Neural cell (in vitro differentiated cells): ENCODE measurements at regions not wholly inside any gene's neighbourhood (a gene's known extent, or its start where the extent isn't known, plus 50 kb on each side); places are given as distances from the start of the nearest gene placed in this dataset.

Source experiments
- EP300 ChIP-seq: fragments of 450-650 bp; conservative IDR thresholded peaks from 2 replicates; pipeline ENCODE4 v1.6.1; 2014; ENCODE audit warnings: antibody characterized with exemption, mild to moderate bottlenecking, moderate library complexity; ENCODE audit not compliant: poor library complexity, severe bottlenecking
- EZH2 ChIP-seq: fragments of 200-600, 300-800 bp; shearing (Covaris generic), sonication (generic); IDR thresholded peaks from 2 replicates; pipeline ENCODE4 v1.6.1; 2014; ENCODE audit warnings: antibody characterized with exemption, low read length, borderline replicate concordance, mild to moderate bottlenecking; ENCODE audit not compliant: insufficient read depth, poor library complexity, severe bottlenecking
- POLR2AphosphoS5 ChIP-seq: IDR thresholded peaks from 2 replicates; pipeline ENCODE4 v1.6.1; 2012
- TF ChIP-seq, protein P1 (sequence below): fragments of 450-650 bp; IDR thresholded peaks from 2 replicates; pipeline ENCODE4 v1.5.1; 2014; ENCODE audit warnings: antibody characterized with exemption, mild to moderate bottlenecking, moderate library complexity; ENCODE audit not compliant: poor library complexity, severe bottlenecking

GRCh38 chr12:124696693-124697476 is 129.5 kb upstream of the NCOR2 start:
- no peak for TF ChIP-seq EZH2
- TF ChIP-seq, protein P1, sequence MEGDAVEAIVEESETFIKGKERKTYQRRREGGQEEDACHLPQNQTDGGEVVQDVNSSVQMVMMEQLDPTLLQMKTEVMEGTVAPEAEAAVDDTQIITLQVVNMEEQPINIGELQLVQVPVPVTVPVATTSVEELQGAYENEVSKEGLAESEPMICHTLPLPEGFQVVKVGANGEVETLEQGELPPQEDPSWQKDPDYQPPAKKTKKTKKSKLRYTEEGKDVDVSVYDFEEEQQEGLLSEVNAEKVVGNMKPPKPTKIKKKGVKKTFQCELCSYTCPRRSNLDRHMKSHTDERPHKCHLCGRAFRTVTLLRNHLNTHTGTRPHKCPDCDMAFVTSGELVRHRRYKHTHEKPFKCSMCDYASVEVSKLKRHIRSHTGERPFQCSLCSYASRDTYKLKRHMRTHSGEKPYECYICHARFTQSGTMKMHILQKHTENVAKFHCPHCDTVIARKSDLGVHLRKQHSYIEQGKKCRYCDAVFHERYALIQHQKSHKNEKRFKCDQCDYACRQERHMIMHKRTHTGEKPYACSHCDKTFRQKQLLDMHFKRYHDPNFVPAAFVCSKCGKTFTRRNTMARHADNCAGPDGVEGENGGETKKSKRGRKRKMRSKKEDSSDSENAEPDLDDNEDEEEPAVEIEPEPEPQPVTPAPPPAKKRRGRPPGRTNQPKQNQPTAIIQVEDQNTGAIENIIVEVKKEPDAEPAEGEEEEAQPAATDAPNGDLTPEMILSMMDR = no peak
- TF ChIP-seq EP300 = no peak
- no peak for TF ChIP-seq POLR2AphosphoS5
